ENCODE measurements at regions not wholly inside any gene's neighbourhood (a gene's known extent, or its start where the extent isn't known, plus 50 kb on each side); places are given as distances from the start of the nearest gene placed in this dataset.
"Not testable (repeated sequence)": the region's sequence is repeated elsewhere in the genome, so short reads cannot be mapped to it uniquely, and the experiment has no call there.

DNA sequence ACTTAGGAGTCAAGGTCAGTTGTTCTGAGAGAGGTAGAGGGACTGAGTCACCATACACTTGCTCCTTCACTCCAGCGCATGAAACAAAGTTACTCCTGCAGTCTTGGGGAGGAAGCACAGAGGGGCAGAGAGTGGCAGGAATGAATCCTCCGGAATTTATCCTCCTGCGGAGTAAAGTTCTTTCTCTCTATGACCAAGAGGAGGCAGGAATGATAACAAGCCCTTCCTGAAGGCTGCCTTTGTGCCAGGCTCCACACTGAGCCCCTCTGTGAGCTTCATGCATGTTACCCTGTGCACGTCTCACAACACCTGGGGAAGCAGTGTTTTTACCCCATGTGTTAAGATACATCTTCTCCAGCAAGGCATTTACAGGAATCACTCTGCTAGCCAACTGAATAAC is 458.4 kb downstream of the KLF12 start:
- POLR2A ChIA-PET, result no interaction called here
- CTCF ChIA-PET, result no interaction called here

DNA sequence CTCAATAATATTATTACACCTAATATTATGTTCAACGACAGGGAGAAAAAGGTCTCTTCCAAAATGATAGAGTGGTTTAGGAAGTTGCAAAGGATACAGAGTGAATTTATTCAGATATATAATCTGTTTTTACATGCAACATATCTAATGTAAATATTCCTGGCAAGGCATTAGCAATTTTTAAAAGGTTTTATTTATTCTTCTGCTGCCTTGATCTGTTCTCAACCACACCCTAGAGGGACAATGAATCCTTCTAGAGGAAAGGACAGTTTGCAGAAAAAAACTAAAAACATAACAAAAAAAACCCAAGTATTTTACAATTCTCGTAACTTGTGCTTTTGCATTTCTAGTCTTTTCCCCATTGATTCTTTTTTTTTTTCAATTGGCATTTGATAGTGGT is 459.6 kb downstream of the KLF12 start:
- CTCF ChIA-PET, result interaction anchor here (0.7 kb wide), 1 partner anchor 22 kb away, joined by 3 read pairs; no protein-coding TSS in a partner anchor
- POLR2A ChIA-PET, result no interaction called here

DNA sequence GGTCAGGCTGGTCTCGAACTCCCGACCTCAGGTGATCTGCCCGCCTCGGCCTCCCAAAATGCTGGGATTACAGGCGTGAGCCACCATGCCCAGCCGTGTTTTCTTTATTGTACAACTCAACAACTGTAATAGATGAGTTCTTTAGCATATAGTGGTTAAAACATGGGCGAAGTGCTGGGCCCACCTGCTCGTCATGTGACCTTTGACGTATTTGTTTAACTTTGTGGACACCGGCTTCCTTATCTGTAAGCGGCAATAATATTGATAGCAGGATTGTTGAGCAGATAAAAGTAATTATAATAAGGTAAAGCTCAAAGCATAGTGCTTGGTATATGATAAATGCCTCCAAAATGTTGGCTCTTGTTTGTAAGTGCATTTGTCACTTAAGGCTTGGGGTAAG is 460.3 kb downstream of the KLF12 start:
- CTCF ChIA-PET, result no interaction called here
- POLR2A ChIA-PET, result no interaction called here

DNA sequence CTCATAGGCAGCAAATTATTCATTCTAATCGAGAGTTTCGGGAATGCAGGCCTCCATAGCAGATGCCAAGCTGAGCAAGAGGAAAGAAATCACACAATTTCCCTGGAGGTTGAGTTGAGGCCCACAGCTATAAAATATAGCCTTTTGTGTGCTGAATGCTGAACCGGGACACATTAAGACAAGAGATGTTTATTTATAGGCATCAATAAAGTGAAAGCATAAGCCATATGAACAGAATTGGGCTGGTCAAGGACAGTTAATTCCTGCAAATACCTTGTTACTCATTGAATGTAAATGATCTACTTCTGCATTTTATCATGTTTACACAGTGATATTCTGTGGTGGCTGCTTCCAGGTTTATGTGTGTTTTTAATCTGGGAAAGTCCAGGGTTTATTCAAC is 461.7 kb downstream of the KLF12 start:
- POLR2A ChIA-PET, result no interaction called here

DNA sequence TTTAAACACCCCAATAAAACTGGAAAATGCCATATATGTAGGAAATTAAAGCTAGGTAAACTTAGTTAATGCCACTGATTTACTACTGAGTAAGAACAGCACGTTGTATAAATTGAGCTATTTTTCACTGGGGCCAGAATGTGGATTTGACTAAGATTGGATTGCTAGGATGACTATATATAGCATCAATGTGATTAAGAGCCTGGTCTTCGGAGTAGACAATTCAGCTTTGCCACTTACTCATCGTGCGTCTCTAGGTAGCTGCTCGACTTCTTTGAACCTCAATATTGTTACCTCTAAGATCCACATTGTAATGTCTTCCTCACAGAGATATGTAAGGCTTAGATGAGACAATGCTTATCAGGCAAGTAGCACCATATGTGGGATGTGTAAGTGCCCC is 462.5 kb downstream of the KLF12 start:
- ChIA-PET CTCF (no interaction called here), POLR2A (no interaction called here)

More for the DNA sequence above, 461.7 kb downstream of the KLF12 start:
- CTCF ChIA-PET, result no interaction called here

DNA sequence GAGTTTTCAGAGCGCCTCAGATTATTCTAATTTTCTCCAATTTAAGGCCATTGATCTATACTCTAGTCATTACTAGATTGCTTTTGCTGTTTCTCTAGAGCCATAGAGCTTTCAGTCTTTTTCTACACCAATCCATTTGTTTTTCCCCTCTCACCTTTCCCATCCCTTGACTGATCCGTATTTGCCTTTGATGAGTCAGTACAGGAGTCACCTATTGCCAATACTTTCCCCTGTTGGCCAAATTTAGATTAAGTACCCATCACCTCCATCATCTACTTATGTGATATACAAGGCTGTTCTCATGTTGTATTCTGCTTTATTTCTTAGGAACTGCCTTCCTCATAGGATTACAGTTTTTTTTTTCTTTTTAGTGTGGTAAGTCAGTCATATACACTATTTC is 463.2 kb downstream of the KLF12 start:
- CTCF ChIA-PET, result no interaction called here
- POLR2A ChIA-PET, result no interaction called here

DNA sequence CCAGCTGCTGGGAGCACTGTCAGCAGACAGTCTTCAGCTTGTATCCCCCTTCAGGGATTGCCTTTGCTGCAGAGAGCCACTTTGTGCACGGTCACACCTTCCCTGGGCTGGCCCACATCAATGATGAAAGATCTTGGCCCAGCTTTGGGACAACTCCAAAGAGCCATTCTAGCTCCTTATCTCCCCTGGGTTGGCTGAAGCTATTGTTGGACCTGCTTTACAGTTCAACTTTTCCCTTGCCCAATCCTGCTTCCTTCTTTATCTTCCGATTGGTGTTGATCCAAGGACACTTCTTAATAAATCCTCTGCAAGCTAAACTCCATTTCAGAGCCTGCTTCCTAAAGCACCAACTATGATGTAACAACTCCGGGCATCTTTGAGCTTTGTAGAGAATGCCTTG is 466.4 kb downstream of the KLF12 start:
- POLR2A ChIA-PET, result no interaction called here
- CTCF ChIA-PET, result no interaction called here

DNA sequence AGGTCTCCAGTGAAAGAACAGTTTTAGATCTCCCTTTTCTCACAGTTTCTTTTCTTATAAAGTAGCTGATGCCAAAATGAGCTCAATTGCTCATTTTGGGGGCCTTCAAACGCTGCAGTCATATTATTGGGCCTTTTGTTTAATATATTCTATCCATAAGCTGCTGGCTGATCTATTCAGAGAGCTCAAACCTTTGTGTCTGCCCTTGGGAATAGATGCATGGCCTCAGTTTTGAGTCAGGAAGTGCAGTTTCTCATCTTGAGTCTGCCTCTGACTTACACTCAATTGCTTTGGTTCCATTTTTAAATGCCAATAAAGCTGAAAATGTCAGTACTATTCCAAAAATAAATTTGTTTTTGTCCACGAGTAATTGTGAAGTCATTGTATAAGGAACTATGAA is 468.9 kb downstream of the KLF12 start:
- CTCF ChIA-PET, result no interaction called here
- POLR2A ChIA-PET, result no interaction called here

DNA sequence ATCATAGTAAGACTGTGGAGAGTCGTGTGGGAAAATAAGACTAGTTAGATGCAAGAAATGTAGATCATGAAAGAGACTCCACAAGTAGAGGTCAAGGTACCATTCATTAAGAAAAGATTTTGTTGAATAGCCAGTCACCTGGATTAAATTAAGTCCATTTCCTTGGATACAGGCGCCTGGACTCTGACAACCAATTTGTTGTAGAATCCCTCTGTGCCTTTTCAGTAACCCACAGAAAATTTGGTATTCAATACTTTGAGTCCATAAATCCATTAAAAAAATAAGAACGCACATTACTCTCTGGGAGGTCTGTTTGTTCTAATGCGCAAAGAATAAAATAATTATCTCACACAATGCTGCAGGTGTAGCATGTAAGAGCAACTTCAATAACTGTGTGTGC is 469.4 kb downstream of the KLF12 start:
- ChIA-PET POLR2A (no interaction called here), CTCF (no interaction called here)

DNA sequence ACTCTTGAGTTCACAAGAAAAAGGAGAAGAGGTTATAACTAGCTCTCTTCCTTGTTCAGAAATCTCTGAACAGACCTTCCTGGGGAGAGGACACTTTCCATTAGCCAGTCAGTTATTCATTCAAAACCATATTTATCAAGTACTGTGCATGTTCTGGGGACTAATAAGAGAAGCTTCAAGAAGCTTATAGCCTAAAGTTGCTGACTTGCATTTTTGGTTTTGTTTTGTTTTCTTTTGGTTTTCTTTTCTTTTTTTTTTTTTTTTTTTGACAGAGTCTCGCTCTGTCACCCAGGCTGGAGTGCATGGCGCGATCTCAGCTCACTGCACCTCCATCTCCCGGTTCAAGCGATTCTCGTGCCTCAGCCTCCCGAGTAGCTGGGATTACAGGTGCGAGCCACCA is 471.4 kb downstream of the KLF12 start:
- ChIA-PET CTCF (interaction anchor here (0.6 kb wide), 1 partner anchor 1400 kb away, joined by 3 read pairs; no protein-coding TSS in a partner anchor), POLR2A (interaction anchor here (0.6 kb wide), 1 partner anchor 550 kb away, joined by 3 read pairs; no protein-coding TSS in a partner anchor)

DNA sequence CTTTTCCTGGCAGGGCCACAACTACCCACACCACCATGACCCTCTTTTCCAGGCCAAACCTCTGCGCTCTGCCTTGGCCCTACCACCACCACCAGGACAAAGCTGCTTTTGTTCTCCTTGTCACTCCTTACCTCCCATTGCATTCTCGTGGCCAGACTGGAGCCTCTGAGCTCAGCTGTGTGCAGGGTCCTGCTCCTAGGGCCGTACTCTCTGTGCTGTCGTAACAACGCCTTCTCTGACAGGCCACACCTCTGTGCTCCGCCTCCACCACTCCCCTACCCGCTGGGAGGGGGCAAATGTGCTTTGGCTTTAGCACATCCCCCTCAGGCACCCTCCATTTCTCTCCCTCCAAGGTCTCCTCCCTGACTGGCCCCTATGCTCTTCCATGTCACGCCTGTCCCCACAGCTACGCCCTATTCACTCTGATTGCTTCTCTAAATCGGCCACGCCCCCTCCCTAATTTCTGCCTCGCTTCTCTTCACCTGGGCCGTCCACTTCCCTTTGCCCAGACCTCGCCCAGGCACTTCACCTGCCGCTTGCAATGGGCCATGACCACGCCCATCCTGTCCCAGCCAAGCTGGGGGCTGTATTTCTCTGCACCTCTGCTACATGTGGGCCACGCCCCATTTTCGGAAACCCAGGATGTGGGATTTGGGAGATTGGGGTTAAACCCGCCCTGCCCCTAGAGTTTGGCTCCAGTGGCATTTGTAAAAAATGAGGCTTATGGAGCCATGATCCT is 472.3 kb downstream of the KLF12 start:
- POLR2A ChIA-PET, result no interaction called here
- CTCF ChIA-PET, result no interaction called here

DNA sequence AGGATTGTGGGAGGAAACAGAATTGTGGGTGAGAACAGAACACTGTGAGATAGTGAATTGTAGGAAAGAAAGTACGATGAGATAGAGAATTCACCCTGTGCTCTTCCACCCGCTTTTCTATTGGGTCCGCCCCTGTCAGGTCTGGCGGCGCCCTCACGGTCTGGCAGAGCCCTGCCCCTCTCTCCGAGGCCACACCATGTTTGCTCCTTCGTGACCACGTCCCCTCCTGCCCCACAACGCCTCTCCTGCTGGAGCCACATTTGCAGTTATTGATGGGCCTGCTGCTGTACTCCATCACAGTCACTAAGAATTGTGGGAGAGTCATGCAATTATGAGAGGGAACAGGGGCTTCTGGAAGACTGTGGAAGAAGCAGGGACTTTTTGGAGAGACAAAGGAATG is 473.1 kb downstream of the KLF12 start:
- POLR2A ChIA-PET, result no interaction called here

DNA sequence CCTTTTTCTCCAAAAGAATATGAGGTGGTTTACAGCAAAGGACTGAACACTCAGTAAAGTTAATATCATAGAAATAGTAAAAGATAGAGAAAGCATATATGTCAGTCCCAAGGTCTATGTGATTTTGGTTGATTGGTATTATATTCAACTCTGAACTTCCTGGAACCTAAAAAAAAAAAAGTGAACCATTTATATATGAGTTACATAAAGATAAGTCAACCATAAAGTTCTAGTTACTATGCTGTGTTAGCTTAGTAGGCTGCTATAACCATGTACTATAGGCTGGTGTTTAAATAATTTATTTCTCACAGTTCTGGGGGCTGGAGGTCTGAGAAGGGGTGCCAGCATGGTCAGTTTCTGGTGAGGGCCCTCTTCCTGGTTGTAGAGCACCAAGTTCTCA is 475.6 kb downstream of the KLF12 start:
- POLR2A ChIA-PET, result no interaction called here
- CTCF ChIA-PET, result no interaction called here

More for the DNA sequence above, 473.1 kb downstream of the KLF12 start:
- CTCF ChIA-PET, result no interaction called here

DNA sequence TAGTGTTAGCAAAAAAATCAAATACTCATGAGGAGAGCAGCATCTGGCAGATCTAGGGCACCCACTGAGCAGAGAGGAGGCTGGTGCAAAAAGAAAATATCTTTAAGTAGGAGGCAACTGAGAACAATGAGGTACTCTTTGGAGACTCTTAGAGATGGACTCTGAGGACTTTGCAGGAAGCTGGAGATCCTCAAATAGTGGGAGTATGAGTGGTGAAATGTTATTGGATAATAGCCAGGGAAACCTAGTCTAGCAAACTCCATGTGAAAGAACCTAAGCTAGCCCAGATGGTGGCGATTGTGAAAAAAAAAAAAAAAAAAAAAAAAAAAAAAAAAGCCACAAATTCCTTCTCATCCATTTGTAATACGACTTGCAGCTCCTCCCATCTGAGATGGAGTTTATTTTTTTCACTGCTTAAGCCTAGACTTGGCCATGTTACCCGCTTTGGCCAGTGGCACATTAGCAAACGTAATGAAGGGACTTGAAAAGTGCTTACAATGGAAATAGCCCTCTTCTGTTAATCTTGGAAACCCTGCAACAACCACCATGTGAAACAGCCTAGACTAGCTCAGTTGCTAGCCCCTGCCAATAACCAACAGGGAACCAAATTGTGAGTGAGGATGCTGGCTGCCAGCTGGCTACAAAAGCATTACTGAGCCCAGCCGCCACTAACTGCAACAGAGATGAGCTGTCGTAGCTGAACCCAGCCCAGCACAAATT is 476.2 kb downstream of the KLF12 start:
- ChIA-PET POLR2A (no interaction called here), CTCF (interaction anchor here (0.7 kb wide), 1 partner anchor 672 kb away, joined by 3 read pairs; no protein-coding TSS in a partner anchor)

DNA sequence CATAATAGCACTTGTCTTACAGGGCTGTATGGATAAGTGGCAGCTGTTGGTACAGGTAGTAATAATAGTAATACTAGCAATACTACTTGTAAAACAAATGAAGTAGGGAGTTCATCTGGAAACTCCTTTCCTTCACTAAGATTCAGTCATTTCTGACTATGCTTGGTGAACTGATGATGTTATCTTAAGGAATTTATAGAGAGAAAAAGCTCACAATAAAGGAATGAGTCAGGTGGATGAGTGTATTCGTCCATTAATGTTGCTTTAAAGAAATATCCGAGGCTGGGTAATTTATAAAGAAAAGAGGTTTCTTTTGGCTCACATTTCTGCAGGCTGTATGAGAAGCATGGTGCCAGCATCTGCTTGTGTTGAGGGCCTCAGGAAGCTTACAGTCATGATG is 477.3 kb downstream of the KLF12 start:
- ChIA-PET CTCF (no interaction called here), POLR2A (no interaction called here)

DNA sequence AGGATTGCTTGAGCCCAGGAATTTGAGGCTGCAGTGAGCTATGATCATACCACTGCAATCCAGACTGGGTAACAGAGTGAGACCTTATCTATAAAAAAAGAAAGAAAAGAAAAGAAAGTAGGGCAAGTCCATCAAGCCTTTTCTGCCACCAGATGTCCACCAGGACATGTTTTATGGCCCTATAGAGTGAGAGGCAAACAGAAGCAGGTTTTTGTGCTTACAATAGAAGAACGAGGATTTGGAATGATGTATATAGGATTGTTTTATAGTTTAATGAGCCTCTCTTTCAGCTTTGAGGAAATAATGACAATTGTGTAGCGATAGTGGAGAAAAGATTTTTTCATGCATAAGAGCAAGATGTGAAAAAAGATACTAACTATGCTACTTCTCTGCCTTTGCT is 480.5 kb downstream of the KLF12 start:
- ChIA-PET POLR2A (no interaction called here), CTCF (no interaction called here)

DNA sequence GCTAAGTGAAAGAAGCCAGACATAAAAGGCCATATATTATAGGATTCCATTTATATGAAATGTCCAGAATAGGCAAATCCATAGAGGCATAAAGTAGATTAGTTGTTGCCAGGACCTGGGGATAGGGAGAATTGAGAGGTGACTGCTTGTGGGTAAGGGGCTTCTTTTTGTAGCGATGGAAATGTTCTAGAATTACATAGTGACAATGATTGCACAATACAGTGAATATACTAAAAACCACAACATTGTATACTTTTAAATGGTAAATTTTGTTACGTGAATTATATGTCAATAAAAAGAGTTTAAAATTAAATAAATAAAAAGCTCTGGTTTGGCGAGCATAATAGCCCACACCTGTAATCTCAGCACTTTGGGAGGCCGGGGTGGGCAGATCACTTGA is 486.8 kb downstream of the KLF12 start:
- POLR2A ChIA-PET, result no interaction called here
- CTCF ChIA-PET, result no interaction called here

DNA sequence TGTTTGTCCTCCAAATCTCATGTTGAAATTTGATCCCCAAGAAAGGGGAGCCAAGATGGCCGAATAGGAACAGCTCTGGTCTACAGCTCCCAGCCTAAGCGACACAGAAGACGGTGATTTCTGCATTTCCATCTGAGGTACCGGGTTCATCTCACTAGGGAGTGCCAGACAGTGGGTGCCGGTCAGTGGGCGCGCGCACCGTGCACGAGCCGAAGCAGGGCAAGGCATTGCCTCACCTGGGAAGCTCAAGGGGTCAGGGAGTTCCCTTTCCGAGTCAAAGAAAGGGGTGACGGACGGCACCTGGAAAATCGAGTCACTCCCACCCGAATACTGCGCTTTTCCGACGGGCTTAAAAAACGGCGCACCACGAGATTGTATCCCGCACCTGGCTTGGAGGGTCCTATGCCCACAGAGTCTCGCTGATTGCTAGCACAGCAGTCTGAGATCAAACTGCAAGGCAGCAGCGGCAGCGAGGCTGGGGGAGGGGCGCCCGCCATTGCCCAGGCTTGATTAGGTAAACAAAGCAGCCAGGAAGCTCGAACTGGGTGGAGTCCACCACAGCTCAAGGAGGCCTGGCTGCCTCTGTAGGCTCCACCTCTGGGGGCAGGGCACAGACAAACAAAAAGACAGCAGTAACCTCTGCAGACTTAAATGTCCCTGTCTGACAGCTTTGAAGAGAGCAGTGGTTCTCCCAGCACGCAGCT is 493.6 kb downstream of the KLF12 start:
- CTCF ChIA-PET, result not testable (repeated sequence)

DNA sequence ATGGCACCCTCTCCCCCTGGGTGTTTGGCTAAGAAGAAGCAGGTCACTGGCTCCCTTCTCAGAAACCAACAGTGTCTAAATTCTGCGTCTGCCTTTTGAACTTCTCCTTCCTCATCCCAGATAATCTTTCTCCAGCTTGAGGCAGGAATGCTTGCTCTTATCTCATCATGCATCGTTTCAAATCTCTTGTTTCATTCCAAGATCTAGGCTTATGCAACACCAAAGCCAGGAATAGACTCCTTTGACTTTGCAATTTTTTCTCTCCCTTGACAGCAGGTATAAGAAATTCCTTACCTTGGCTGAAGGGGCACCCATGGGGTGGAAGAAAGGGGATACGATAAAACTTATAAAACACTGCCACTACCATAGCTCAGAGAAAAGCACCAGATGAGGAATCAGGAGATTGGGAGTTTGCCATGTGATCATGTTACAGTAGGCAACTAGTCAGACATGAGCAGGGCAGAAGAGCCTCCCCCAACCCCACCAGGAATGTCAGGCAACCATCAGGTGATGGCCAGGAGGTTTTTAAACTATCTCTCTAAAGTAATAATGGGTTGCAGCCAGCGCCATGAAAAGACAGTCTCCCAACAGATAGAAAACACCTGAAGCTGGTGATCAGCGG is 498.9 kb downstream of the KLF12 start:
- ChIA-PET CTCF (no interaction called here), POLR2A (no interaction called here)

More for the DNA sequence above, 493.6 kb downstream of the KLF12 start:
- POLR2A ChIA-PET, result not testable (repeated sequence)

DNA sequence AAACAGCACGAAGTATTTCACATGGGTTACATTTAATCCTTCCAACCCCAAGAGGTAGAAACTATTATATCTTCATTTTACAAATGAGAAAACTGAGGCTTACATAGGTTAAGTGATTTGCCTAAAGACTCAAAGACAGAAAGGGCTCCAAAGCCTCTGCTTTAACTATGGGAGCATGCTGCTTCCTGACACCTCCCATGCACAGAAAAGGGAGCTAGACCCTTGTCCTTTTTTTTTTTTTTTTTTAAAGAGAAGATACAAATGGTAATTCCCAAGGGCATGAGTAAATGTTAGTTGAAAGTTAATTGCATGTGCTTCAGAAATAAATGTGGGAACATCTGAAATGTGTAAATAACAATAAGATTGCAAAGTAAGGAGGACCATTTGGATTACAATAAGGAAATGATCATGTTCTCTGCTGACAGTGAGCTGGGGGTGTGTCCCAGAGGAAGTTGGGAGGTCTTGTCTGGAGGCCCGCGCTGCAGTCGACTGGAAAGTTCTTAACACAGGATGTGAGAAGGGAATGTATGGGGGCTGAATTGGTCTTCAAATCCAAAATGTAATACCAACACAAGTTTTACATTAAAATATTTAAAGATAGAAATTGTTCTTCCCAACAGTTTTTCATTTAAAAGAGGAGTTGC is 500.3 kb downstream of the KLF12 start:
- ChIA-PET CTCF (no interaction called here), POLR2A (no interaction called here)

Measured in activated CD8-positive, alpha-beta memory T cell treated with anti-CD3 and anti-CD28 coated beads for 36 hours (primary cell).